Osteocyte (in vitro differentiated cells): ENCODE measurements at regions not wholly inside any gene's neighbourhood (a gene's known extent, or its start where the extent isn't known, plus 50 kb on each side); places are given as distances from the start of the nearest gene placed in this dataset.

Experiments used
- DNase-seq: peaks from one replicate; pipeline ENCODE4 v3.0.0; 2021; ENCODE audit warnings: mixed read lengths; ENCODE audit not compliant: unreplicated experiment; ENCODE audit errors: extremely low spot score
- H3K27ac Mint-ChIP-seq: one replicate; pipeline ENCODE4 v1.8.0; 2021; ENCODE audit warnings: mild to moderate bottlenecking, mixed read lengths; ENCODE audit not compliant: unreplicated experiment
- H3K27me3 Mint-ChIP-seq: one replicate; pipeline ENCODE4 v1.8.0; 2021; ENCODE audit warnings: mixed read lengths; ENCODE audit not compliant: unreplicated experiment
- H3K36me3 Mint-ChIP-seq: one replicate; pipeline ENCODE4 v1.8.0; 2021; ENCODE audit warnings: mixed read lengths; ENCODE audit not compliant: unreplicated experiment
- H3K4me1 Mint-ChIP-seq: one replicate; pipeline ENCODE4 v1.8.0; 2021; ENCODE audit warnings: mixed read lengths; ENCODE audit not compliant: unreplicated experiment
- H3K4me3 Mint-ChIP-seq: one replicate; pipeline ENCODE4 v1.8.0; 2021; ENCODE audit warnings: mild to moderate bottlenecking, moderate library complexity, mixed read lengths; ENCODE audit not compliant: unreplicated experiment
- H3K9me3 Mint-ChIP-seq: one replicate; pipeline ENCODE4 v1.8.0; 2021; ENCODE audit warnings: mixed read lengths; ENCODE audit not compliant: unreplicated experiment
- CTCF ChIP-seq: fragments of 200-600 bp; sonication (generic); IDR thresholded peaks from 2 replicates; pipeline ENCODE4 v1.5.0; 2021; ENCODE audit warnings: antibody characterized with exemption, mild to moderate bottlenecking, moderate library complexity

- TF ChIP-seq CTCF: no peak
- Mint-ChIP-seq H3K9me3 (no peaks in the 10 kb centered on the region), H3K4me3 (no peak overlapping the region), H3K27me3 (peaks cover 3% of the 10 kb centered on the region), H3K36me3 (no peaks in the 10 kb centered on the region), H3K27ac (no peak overlapping the region), H3K4me1 (no peaks in the 10 kb centered on the region)
- DNase-seq: no peak
Measured at GRCh38 chr1:221405146-221405545, 336.7 kb downstream of the DUSP10 start.

- TF ChIP-seq CTCF: no peak
- DNase-seq: no peak
- Mint-ChIP-seq H3K4me3 (no peak overlapping the region), H3K36me3 (no peaks in the 10 kb centered on the region), H3K27ac (no peak overlapping the region), H3K9me3 (no peaks in the 10 kb centered on the region), H3K27me3 (no peaks in the 10 kb centered on the region), H3K4me1 (no peaks in the 10 kb centered on the region)
Measured at GRCh38 chr1:221408117-221408803, 333.6 kb downstream of the DUSP10 start.

DNA sequence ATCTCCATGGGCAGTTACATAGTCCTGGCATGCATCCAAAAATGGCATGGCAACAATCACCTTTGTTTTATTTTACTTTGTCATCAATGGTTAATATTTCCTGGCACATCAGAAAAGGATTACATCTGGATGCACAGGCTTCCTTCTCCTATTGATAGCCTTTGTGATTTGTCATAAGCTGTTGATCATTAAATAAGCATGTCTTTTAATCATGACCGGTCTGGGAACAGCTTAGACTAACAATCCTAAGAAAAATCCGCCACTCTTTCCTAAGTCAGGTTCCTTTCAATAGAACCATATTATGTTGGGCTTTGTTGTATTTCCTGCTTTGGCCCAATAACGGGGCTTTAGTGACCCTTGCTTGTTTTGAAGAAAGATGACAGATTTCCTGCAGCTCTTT lies 330.6 kb downstream of the DUSP10 start:
- no peak for TF ChIP-seq CTCF
- Mint-ChIP-seq H3K36me3 (no peaks in the 10 kb centered on the region), H3K27me3 (peaks cover 2% of the 10 kb centered on the region), H3K4me3 (no peak overlapping the region), H3K9me3 (no peaks in the 10 kb centered on the region), H3K4me1 (no peaks in the 10 kb centered on the region), H3K27ac (no peak overlapping the region)
- no peak for DNase-seq

GRCh38 chr1:221414772-221415539 lies 326.9 kb downstream of the DUSP10 start:
- no peak for TF ChIP-seq CTCF
- no peaks in the 10 kb centered on the region for H3K4me1 Mint-ChIP-seq
- no peaks in the 10 kb centered on the region for H3K36me3 Mint-ChIP-seq
- no peak overlapping the region for H3K4me3 Mint-ChIP-seq
- no peak overlapping the region for H3K27ac Mint-ChIP-seq
- peaks cover 10% of the 10 kb centered on the region for H3K27me3 Mint-ChIP-seq
- no peaks in the 10 kb centered on the region for H3K9me3 Mint-ChIP-seq
- DNase-seq: no peak

DNA sequence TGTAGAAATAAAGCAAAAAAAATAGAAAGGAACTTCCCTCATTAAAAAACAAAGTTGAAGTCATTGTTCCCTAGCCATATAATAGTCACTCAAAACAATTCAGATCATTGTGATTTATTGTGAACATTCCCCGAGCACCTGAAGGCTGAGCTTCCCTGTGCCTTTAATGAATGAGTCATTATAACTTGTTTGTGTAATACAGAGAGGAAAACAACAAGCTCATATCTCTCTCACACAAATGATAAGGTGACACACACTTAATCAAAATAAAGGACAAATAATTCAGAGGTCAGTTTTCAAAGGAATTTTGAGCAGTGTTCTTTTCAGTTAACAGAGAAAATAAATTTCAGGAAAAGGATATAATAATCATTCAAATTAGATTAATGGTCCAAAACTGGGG lies 326.2 kb downstream of the DUSP10 start:
- no peak overlapping the region for H3K4me3 Mint-ChIP-seq
- peaks cover 14% of the 10 kb centered on the region for H3K27me3 Mint-ChIP-seq

More for the DNA sequence above, 326.2 kb downstream of the DUSP10 start:
- H3K4me1 Mint-ChIP-seq: no peaks in the 10 kb centered on the region
- no peak for DNase-seq
- no peak for TF ChIP-seq CTCF
- H3K36me3 Mint-ChIP-seq: no peaks in the 10 kb centered on the region
- H3K9me3 Mint-ChIP-seq: no peaks in the 10 kb centered on the region
- H3K27ac Mint-ChIP-seq: no peak overlapping the region
